ENCODE measurements at regions not wholly inside any gene's neighbourhood (a gene's known extent, or its start where the extent isn't known, plus 50 kb on each side); places are given as distances from the start of the nearest gene placed in this dataset.

GRCh38 chr18:42268798-42269197 lies 313.8 kb downstream of the PIK3C3 start:
- H3K9me3 ChIP-seq, result no peaks in the 10 kb centered on the region
- intact Hi-C loops (cut with DNase I; ENCODE audit: low total_unique reads), result no loop called here
- TF ChIP-seq CTCF (IDR thresholded peaks at IDR 0.05), result no peak
- no peaks in the 10 kb centered on the region for H3K4me1 ChIP-seq
- no peaks in the 10 kb centered on the region for H3K27me3 ChIP-seq
- no peak overlapping the region for H3K4me3 ChIP-seq
- no peak overlapping the region for H3K27ac ChIP-seq
- no peaks in the 10 kb centered on the region for H3K36me3 ChIP-seq
- DNase-seq, result no peak

GRCh38 chr18:42271647-42272414 lies 316.8 kb downstream of the PIK3C3 start:
- Histone ChIP-seq H3K27me3 (no peaks in the 10 kb centered on the region), H3K27ac (no peak overlapping the region), H3K4me3 (no peak overlapping the region), H3K36me3 (no peaks in the 10 kb centered on the region), H3K4me1 (peaks cover 0 to 7% (median 1%) of the 10 kb centered on the region in 4 donors), H3K9me3 (no peaks in the 10 kb centered on the region)
- no peak for TF ChIP-seq CTCF (IDR thresholded peaks at IDR 0.05)
- DNase-seq, result no peak
- intact Hi-C loops (cut with DNase I; ENCODE audit: low total_unique reads), result no loop called here

- no peak overlapping the region for H3K4me3 ChIP-seq
- no peak for DNase-seq
- peaks cover 0 to 7% (median 1%) of the 10 kb centered on the region in 4 donors for H3K4me1 ChIP-seq
- H3K27ac ChIP-seq, result no peak overlapping the region
- TF ChIP-seq CTCF (IDR thresholded peaks at IDR 0.05), result no peak
- H3K9me3 ChIP-seq, result no peaks in the 10 kb centered on the region
- H3K27me3 ChIP-seq, result no peaks in the 10 kb centered on the region
- H3K36me3 ChIP-seq, result no peaks in the 10 kb centered on the region
- intact Hi-C loops (cut with DNase I; ENCODE audit: low total_unique reads), result no loop called here
Observed at GRCh38 chr18:42274488-42275137, 319.6 kb downstream of the PIK3C3 start.

GRCh38 chr18:42275138-42275535 lies 320.1 kb downstream of the PIK3C3 start:
- no peak for TF ChIP-seq CTCF (IDR thresholded peaks at IDR 0.05)
- intact Hi-C loops (cut with DNase I; ENCODE audit: low total_unique reads), result no loop called here
- Histone ChIP-seq H3K27ac (no peak overlapping the region), H3K4me1 (peaks cover 0 to 7% (median 1%) of the 10 kb centered on the region in 4 donors), H3K4me3 (no peak overlapping the region), H3K9me3 (no peaks in the 10 kb centered on the region), H3K27me3 (no peaks in the 10 kb centered on the region), H3K36me3 (no peaks in the 10 kb centered on the region)
- DNase-seq, result no peak

GRCh38 chr18:42275949-42276730 lies 321.1 kb downstream of the PIK3C3 start:
- Histone ChIP-seq H3K4me1 (peaks cover 0 to 7% (median 1%) of the 10 kb centered on the region in 4 donors), H3K36me3 (no peaks in the 10 kb centered on the region), H3K9me3 (no peaks in the 10 kb centered on the region), H3K27me3 (no peaks in the 10 kb centered on the region), H3K4me3 (no peak overlapping the region), H3K27ac (no peak overlapping the region)
- no peak for DNase-seq
- intact Hi-C loops (cut with DNase I; ENCODE audit: low total_unique reads), result no loop called here
- no peak for TF ChIP-seq CTCF (IDR thresholded peaks at IDR 0.05)

Data from tibial artery (tissue), 4 donors.